Liver (tissue), 3 donors: ENCODE measurements at regions not wholly inside any gene's neighbourhood (a gene's known extent, or its start where the extent isn't known, plus 50 kb on each side); places are given as distances from the start of the nearest gene placed in this dataset.

ENCODE experiments used
- CTCF ChIP-seq: fragments of 150-350 bp; IDR thresholded peaks from 2 replicates; pipeline ENCODE4 v1.5.1; 2017; ENCODE audit warnings: improper control_type of control experiment, low read depth, low read length; ENCODE audit not compliant: missing input control
- EGR1 ChIP-seq, 2 donors: IDR thresholded peaks; 2 replicates each; pipeline ENCODE4 v1.6.1; 2016 to 2018; ENCODE audit warnings: antibody characterized with exemption in 2 of 2, low read depth in 2 of 2
- FOXA1 ChIP-seq: IDR thresholded peaks from 2 replicates; pipeline ENCODE4 v1.6.1; 2016; ENCODE audit warnings: antibody characterized with exemption
- GABPA ChIP-seq, 2 donors: IDR thresholded peaks in 1 of 2; conservative IDR thresholded peaks in 1 of 2; 2 replicates each; pipeline ENCODE4 v1.6.1; 2016; ENCODE audit warnings: antibody characterized with exemption in 2 of 2, mild to moderate bottlenecking in 1 of 2, moderate library complexity in 1 of 2
- JUND ChIP-seq, 2 donors: IDR thresholded peaks; 2 replicates each; pipeline ENCODE4 v1.6.1; 2016; ENCODE audit warnings: antibody characterized with exemption in 2 of 2
- NR2F2 ChIP-seq: IDR thresholded peaks from 2 replicates; pipeline ENCODE4 v1.6.1; 2016; ENCODE audit warnings: antibody characterized with exemption
- RAD21 ChIP-seq, 2 donors: IDR thresholded peaks; 2 replicates each; pipeline ENCODE4 v1.6.1; 2016; ENCODE audit warnings: antibody characterized with exemption in 2 of 2, mild to moderate bottlenecking in 2 of 2
- RXRA ChIP-seq, 2 donors: IDR thresholded peaks; 2 replicates each; pipeline ENCODE4 v1.6.1; 2017 to 2018; ENCODE audit warnings: antibody characterized with exemption in 2 of 2, mild to moderate bottlenecking in 1 of 2
- SP1 ChIP-seq: IDR thresholded peaks from 2 replicates; pipeline ENCODE4 v1.6.1; 2018; ENCODE audit warnings: antibody characterized with exemption, mild to moderate bottlenecking
- TAF1 ChIP-seq: conservative IDR thresholded peaks from 2 replicates; pipeline ENCODE4 v1.6.1; 2016; ENCODE audit warnings: antibody characterized with exemption, mild to moderate bottlenecking
- YY1 ChIP-seq: IDR thresholded peaks from 2 replicates; pipeline ENCODE4 v1.6.1; 2016; ENCODE audit warnings: antibody characterized with exemption, mild to moderate bottlenecking
- TF ChIP-seq, protein P1 (sequence below): IDR thresholded peaks from 2 replicates; pipeline ENCODE4 v1.6.1; 2016; ENCODE audit warnings: antibody characterized with exemption, mild to moderate bottlenecking
- TF ChIP-seq, protein P2 (sequence below): IDR thresholded peaks from 2 replicates; pipeline ENCODE4 v1.6.1; 2016; ENCODE audit warnings: antibody characterized with exemption
- TF ChIP-seq, protein P3 (sequence below): IDR thresholded peaks from 2 replicates; pipeline ENCODE4 v1.6.1; 2016; ENCODE audit warnings: antibody characterized with exemption
- donor health status: healthy.
- donor health status: healthy.

GRCh38 chr3:159174715-159175692, 373.1 kb downstream of the MFSD1 start:
- TF ChIP-seq JUND (IDR thresholded peaks at IDR 0.05) (no peak), YY1 (no peak), TAF1 (no peak), NR2F2 (no peak), CTCF (no peak), RXRA (IDR thresholded peaks at IDR 0.05) (no peak), FOXA1 (no peak), GABPA (IDR thresholded peaks at IDR 0.05 in 1 of 2, conservative IDR thresholded peaks at IDR 0.05 in 1 of 2) (no peak), EGR1 (IDR thresholded peaks at IDR 0.05; ENCODE audit: low read depth in 2 of 2) (no peak), SP1 (no peak), RAD21 (IDR thresholded peaks at IDR 0.05) (no peak)
- TF ChIP-seq, protein P1, sequence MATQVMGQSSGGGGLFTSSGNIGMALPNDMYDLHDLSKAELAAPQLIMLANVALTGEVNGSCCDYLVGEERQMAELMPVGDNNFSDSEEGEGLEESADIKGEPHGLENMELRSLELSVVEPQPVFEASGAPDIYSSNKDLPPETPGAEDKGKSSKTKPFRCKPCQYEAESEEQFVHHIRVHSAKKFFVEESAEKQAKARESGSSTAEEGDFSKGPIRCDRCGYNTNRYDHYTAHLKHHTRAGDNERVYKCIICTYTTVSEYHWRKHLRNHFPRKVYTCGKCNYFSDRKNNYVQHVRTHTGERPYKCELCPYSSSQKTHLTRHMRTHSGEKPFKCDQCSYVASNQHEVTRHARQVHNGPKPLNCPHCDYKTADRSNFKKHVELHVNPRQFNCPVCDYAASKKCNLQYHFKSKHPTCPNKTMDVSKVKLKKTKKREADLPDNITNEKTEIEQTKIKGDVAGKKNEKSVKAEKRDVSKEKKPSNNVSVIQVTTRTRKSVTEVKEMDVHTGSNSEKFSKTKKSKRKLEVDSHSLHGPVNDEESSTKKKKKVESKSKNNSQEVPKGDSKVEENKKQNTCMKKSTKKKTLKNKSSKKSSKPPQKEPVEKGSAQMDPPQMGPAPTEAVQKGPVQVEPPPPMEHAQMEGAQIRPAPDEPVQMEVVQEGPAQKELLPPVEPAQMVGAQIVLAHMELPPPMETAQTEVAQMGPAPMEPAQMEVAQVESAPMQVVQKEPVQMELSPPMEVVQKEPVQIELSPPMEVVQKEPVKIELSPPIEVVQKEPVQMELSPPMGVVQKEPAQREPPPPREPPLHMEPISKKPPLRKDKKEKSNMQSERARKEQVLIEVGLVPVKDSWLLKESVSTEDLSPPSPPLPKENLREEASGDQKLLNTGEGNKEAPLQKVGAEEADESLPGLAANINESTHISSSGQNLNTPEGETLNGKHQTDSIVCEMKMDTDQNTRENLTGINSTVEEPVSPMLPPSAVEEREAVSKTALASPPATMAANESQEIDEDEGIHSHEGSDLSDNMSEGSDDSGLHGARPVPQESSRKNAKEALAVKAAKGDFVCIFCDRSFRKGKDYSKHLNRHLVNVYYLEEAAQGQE = no peak
- TF ChIP-seq, protein P2, sequence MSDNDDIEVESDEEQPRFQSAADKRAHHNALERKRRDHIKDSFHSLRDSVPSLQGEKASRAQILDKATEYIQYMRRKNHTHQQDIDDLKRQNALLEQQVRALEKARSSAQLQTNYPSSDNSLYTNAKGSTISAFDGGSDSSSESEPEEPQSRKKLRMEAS = no peak
- TF ChIP-seq, protein P3, sequence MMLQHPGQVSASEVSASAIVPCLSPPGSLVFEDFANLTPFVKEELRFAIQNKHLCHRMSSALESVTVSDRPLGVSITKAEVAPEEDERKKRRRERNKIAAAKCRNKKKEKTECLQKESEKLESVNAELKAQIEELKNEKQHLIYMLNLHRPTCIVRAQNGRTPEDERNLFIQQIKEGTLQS = no peak
